GM21737 (cell line): ENCODE measurements at regions not wholly inside any gene's neighbourhood (a gene's known extent, or its start where the extent isn't known, plus 50 kb on each side); places are given as distances from the start of the nearest gene placed in this dataset.

Experiments used
- ATAC-seq: cut with Tn5 transposase; IDR thresholded peaks from one replicate; pipeline ENCODE4 v1.9.1; 2021; ENCODE audit warnings: mild to moderate bottlenecking, moderate library complexity; ENCODE audit not compliant: unreplicated experiment

DNA sequence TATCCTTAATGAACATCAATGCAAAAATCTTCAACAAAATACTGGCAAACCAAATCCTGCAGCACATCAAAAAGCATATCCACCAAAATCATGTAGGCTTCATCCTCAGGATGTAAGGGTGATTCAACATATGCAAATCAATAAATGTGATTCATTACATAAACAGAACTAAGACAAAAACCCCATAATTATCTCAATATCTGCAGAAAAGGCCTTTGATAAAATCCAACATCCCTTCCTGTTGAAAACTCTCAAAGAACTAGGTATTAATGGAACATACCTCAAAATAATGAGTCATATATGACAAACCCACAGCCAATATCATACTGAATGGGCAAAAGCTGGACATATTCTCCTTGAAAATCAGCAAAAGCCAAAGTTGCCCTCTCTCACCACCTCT is 54.6 kb upstream of the DEPDC1 start:
- no peak for ATAC-seq

DNA sequence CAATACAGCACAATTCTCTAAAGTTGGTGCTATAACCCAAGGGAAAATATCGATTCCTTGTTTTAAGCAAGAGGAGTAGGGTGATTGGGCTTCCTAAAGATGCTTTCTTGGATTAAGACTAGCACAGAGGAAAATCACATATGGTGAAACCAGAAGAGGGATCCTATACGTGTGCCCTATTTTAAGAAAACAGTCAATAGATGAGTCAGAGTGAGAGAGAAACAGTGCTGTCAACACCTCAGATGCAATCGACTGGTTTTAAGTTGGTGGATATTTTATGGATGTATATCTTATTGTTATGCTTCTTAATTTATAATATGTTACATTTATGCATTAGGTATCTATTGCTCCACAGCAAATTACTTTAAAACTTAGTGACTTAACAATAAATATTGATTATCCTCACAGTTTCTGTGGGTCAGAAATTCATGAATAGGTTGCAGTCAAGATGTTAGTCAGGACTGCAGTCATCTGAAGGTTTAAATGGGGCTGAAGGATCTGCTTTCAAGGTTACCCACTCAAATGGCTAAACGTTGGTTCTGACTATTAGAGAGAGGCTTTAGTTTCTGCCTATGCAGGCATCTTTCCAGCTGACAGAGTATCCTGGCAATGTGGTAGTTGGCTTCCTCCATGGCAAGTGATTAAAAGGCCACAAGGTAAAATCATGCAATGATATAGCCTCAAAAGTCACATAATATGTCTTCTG is 61.6 kb upstream of the DEPDC1 start:
- ATAC-seq = no peak

DNA sequence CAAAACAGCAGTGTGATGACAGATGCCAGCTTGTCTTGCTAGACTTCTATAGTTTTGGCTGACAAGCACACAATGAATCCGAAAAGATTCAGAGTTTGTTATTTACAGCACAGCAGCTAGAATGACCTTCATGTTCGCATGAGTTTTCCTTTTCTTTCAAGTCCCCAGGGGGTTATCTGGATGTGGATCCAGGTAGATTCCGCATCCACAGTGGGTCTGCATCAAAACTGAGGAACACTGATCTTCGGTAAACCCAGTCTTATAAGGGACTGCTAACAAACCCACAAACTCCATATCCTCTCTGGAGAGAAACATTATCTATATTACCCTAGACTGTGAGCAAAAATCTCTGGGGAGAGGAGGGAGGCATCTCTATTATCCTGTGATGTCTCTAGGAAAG is 69.0 kb upstream of the DEPDC1 start:
- ATAC-seq = no peak

DNA sequence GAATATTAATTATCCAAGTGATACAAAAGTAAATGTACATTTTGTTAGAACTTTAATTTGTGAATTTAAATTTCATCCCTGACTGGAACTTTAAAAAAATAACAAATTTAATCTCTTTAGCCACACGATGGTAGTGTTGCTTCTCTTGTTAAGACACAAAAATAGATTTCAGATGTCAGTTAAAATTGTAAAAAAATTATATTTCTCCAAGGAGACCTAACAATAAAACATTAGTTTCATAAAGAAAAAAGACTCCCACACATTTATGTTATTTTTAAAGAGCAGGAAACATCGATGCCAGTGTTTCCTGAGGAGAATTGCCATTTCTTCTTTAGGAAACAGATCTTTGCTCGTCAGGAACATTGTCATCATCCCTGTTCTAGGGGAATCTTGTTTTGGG is 74.0 kb upstream of the DEPDC1 start:
- ATAC-seq = no peak

DNA sequence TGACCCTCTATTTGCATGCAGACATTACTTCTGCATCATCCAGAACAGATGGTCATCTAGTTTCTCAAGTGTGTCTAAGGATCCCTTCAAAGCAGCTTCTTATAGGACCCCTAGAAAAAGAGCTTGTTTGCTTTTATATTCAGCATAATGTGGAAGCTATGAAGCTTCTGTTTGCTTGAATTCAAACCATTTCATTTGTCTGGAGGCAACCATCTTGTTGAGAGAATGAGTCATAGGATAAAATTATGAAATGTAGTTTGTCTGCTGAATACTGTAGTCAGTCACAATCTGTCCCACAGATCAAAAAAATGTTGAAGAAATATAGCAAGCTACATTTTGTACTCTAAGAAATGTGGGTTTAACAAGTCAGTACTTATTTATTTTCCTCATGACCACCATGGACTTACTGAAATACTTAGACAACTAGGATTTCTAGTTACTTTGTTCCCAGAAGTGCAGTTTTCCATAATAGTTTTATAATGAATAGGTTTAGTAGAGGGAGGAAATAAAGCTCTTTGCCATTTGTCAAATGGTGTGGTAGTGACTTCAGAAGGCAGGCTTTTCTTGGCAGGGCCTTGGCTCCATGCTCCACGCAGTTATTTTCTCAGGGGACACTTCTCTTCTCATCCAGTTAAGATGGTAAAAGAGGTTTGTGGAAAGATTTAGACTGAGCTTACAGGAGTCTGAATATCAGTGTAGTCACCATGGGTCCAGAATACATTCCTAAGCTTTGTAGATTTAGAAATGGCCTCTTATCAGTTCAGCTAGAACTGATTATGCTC is 74.8 kb upstream of the DEPDC1 start:
- ATAC-seq = no peak

DNA sequence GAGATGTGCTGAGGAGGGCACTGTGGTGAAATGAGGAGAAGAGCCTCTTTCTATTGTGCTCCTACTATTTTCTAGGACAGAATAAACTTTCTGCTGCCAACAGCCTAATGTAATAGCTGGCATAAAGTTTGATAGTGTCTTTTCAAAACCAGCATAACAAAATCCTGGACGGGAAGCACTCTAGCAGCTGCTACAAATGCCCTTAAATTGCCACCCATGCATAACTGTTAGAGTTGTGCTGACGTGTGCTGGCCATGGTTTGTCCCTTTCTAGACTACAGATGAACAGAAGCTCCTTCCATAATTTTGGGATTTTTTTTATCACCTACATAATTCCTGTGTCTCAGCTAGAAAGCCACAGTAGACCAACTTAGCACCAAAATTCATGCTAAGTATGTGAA is 88.5 kb upstream of the DEPDC1 start:
- no peak for ATAC-seq

DNA sequence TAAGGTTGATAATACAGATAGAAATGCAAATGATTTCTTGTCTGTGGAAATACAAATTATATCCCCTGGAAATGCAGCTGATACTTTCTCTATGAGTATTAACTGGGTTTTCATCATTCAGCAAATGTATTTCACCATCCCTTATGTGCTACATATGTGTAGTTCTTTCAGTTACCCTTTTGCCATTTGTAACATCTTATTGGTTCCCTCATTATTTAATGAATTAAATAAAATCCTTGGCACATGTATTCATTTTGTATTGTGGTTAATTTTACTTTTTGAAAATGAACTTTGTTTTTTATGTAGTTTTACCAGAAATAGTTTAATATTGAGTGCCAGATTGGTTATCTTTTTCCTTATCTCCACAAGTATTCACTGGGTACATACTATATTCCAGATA is 89.9 kb upstream of the DEPDC1 start:
- ATAC-seq = no peak

DNA sequence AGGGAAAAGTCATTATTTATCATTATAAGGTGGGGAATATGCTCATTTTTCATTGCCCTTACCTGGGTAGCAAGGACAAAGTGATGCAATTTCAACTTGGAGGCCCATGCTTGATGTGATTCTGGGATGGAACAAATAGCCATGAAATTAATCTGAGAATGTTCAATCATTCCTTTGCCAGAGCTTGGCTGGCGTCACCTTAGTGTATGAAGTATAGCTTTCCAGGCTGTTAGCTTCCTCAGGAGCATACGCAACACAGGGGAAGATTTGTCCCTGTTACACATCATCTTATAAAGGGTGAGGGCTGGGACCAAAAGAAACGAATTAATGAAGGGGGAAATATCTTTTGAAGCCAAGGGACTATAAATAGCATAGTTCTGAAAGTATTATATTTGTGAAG is 91.4 kb upstream of the DEPDC1 start:
- ATAC-seq = no peak

DNA sequence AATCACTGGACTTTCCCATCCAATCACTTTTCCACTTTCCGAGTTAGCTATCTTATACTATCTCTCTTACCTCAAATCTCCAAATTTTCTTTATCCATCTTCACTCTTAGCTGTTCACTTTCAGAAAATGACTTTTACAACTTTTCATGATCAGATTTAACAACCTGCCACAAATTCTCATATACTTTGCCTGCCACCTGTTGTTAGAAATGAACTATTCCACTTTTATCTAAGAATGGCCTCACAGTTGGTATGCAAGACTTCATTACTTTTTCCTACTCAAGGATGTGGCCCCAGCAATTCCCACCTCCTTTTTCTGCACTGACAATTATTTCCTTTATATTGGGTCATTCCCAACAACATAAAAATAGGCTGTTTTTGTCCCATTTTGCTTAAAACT is 93.6 kb upstream of the DEPDC1 start:
- ATAC-seq = no peak

DNA sequence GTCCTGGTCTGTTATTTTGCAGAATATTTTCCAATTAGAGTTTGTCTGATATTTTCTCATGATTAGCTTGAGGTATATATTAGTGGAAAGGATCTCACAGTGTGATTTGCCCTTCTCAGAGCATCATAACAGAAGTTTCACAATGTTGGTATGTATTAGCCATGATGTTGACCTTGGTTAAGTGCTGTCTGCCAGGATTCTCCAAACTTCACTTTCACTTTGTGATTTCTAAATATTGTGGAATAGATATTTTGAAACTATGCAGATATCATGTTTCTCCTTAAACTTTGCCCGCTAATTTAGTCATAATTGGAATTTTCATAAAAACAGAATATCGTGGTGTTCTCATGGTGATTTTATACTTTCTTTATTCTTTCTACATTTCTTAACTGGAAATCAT is 98.0 kb upstream of the DEPDC1 start:
- ATAC-seq = no peak

DNA sequence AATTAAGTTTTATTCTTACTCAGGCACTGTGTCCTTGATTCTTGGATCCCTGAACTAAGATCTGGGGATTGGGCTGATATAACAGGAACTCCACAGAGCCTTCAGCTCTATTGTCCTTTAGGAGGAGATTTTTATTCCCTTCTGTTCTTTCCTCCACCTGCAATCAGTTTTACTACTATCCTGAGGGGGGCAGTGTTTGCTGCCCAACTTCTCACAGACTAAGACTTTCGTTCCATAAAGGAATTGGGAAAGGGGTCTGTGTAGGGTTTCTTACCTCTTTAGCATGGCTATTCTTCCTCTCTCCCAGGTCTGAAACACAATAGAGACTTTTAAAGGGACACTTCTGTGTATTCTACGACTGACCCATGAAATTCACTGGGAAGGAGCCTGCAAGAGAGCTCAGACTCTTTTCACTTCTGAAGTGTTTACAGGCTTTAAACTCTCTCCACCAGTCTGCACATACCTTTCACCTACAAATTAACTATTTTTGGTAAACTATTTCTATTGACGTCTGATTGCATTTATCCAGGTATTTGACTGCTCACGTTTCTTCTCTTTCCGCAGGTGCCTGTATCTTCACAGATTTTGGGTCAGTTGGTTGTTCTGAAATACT is 103.3 kb upstream of the DEPDC1 start:
- no peak for ATAC-seq

DNA sequence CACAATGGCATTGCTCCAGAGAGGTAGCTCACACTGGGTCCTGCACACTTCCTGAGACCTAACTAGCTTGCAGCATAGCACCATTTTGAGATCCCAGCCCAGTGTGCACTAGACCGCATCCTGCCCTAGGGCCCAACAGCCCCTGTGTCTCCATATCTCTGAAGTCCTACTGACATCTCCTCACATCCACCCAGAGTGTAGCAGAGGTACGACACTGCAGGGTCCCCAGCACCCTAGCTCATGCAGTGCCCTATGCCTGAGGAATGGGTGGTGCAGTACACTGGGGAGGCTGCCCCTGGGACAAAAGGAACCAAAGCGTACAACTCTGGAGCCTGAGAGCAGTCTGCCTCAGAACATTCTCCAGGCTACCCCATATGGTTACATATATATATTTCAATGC is 111.4 kb upstream of the DEPDC1 start:
- no peak for ATAC-seq

DNA sequence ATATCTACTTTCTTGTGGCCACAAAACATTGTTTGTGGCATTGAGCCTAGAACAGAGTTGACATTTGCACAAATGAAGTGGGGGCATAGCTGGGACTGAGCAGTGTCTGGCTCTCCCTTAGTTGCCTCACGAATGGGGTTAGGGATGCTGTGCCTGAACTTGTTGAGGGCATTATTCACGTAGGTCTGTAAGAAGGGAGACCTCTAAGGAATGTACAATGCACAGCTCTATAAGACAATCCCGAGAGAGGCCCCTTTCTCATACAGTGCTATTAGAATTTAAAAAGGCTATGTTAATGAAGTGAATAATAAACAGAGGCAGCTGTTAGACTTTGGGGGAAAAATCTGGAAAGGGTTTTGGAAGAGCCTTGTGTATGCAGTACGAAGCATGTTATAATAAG is 118.4 kb upstream of the DEPDC1 start:
- ATAC-seq = no peak

DNA sequence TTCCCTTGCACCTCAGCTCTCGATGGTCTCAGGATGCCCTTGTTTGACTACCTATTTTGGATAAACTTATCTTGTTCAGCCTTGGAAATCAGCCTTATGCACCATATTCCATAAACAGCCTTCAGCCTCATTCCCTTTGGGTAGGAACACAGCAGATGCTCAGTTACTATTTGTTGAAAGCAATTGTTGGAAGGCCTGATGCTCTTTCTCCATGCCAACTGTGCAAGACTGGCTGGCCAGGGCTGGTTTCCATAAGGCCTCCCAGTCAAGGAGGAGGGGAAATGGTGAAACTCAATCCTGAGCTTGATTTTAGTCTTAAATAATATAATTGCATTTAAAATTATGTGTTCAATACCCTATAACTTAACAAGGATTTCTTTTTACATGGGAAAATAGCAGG is 121.1 kb upstream of the DEPDC1 start:
- no peak for ATAC-seq

DNA sequence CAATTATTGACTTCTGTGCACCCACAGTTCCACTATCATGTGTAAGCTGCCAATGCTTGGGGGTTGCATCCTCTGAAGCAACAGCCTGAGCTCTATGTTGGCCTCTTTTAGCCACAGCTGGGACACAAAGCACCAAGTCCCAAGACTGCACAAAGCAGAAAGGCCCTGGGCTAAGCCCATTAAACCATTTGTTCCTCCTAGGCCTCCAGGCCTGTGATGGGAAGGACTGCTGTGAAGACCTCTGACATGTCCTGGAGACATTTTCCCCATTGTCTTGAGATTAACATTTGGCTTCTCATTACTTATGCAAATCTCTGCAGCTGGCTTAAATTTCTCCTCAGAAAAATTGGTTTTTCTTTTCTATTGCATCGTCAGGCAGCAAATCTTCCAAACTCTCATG is 123.7 kb upstream of the DEPDC1 start:
- no peak for ATAC-seq

DNA sequence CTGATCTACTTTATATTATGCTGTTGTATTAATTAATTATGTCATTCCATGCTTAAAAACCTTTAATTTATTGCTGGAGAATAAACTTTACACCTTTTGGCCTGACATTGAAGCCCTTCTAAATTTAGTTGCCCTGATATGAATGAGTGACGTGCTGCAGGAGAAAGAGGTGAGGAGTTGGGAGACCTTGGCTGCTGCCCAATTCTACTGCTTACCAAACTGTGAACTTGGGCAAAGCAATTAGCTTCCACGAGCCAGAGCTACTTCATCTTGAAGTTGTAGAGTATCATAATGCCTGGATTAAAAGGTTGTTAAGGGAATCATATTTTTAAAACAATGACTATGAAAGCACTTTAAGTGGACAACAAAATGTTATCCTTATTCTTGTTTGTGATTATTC is 126.8 kb upstream of the DEPDC1 start:
- ATAC-seq = no peak

DNA sequence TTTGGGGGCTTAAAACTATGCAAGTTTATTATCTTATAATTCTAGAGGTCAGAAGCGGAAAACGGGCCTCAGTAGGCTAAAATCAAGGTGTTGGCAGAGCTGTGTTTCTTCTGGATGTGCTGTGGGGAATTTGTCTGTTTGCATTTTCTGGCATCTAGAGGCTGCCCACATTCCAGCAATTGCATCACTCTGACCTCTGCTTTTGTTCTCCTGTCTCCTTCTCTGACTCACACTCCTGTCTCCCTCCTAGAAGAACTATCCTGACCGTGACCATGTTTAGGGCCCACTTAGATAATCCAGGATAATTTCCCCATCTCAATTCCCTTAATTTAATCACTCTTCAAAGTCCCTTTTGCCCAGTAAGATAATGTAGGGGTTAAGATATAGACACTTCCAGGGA is 127.4 kb upstream of the DEPDC1 start:
- ATAC-seq = no peak

DNA sequence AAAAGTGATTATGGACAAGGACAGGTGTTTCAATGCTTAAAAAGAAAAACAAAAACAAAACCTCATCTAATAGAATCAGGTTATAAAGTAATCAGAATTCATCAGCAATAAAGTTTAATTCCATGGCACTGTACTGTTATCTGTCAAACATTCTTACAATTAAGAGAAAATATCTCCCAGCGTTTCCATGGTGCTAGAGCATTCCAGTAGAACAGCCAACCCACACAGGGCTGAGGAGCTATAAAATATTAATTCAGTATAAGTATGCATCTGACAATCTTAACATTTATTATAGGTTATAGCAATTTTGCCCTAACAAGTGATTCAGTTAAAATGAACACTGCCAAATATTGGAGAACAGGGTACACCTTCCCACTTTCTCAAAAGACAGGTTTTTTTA is 128.7 kb upstream of the DEPDC1 start:
- ATAC-seq = no peak

DNA sequence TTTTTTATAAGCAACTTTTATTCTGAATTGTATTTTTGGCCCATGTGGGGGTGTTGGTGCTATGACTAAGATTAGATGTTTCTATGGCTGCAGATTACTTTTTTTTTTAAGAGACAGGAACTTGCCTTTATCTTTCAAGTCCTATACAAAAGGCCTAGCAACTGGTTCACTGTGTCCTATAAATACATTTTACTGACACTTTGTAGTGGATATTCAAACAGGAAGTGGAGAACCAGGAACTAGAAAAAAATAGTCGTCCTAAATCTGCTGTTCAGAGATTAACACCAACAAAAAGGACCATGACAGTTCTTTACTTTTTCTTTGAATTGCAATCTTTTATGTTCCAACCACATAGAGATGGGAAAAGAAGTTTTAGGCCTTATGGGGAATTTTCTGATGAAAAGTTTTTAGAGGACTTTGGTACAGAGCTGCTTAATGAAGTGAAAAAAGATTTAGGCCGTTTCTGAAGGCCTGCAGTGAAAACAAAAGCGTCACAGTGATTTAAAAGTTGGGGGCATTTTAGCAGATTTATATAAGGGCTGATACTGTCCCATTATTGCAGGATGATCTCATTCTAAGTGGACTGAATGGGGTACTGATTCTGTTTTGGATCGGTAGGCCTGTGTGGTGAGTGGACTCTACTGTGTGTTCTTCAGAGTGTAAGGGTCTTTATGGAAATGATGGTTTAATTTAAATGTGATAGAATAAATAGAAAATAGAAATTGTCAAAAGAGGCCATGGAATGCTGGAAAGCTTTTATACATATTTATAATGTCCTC is 136.4 kb upstream of the DEPDC1 start:
- ATAC-seq = no peak

DNA sequence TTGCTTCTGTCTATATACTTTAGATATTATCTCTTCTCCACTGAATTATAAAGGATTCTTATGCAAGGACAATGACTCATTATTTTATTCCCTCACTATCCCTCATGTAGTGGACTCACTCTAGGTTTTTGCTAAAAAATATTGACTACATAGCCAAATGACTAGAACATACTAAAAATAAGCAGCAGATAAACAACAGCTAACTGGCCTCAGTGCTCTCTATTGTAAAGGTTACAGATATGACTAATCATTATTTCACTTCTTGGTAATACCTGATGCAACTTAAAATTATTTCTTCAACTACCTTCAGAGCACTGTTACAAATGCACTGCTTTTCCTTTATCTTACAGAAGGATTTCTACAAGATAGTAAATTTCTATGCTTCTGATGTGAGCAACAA is 147.6 kb upstream of the DEPDC1 start:
- ATAC-seq = no peak

DNA sequence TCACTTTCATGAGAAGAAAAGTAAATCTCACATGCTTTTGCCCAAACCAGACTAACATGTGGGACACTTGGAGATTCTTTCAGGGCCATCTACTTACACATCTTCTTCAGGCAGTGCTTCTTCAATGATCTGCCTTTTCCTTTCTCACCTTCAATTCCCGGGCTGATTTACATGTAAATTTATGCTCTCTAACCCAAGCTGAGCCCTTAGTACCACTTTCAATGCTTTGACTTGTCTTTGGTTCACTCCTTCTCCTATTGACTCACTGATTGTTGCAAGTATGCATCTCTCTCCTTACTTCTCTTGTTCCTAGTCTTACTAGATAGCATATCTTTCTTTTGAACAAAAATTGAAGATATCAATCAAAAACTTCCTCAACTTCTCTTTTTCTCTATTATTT is 154.2 kb upstream of the DEPDC1 start:
- no peak for ATAC-seq

DNA sequence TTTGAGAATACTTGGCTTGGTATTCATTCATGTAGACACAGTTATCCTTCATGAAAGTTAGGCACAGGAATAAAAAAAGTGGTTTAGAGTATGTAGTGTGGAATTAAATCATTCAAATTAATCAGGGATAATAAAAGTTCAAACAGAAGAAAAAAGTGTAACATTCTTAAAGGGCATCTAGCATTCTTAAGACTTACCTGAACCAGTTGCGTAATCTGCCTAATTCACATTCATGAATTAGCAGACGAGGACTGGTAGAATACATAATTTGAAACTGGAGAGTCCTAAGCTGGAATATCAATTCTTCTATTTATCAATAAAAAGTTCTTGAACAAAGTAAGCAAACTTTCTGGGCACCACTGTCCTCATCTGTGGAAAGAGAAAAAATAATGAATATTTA is 157.0 kb upstream of the DEPDC1 start:
- ATAC-seq = no peak
